SK-N-SH (cell line): ENCODE measurements at regions not wholly inside any gene's neighbourhood (a gene's known extent, or its start where the extent isn't known, plus 50 kb on each side); places are given as distances from the start of the nearest gene placed in this dataset.

ENCODE experiments used
- GABPA ChIP-seq: IDR thresholded peaks from 2 replicates; pipeline ENCODE4 v1.4.0; 2012; ENCODE audit warnings: low read depth, mild to moderate bottlenecking
- MXI1 ChIP-seq: IDR thresholded peaks from 2 replicates; pipeline ENCODE4 v1.6.1; 2012; ENCODE audit warnings: mild to moderate bottlenecking, low read depth, low read length, improper control_type of control experiment
- NRF1 ChIP-seq: IDR thresholded peaks from 2 replicates; pipeline ENCODE4 v1.6.1; 2012; ENCODE audit warnings: low read depth, mild to moderate bottlenecking, low read length
- RFX5 ChIP-seq: IDR thresholded peaks from 2 replicates; pipeline ENCODE4 v1.6.1; 2012; ENCODE audit warnings: mild to moderate bottlenecking, improper control_type of control experiment, low read length
- RXRA ChIP-seq: IDR thresholded peaks from 2 replicates; pipeline ENCODE4 v1.4.0; 2012; ENCODE audit warnings: low read depth, mild to moderate bottlenecking, borderline replicate concordance
- TAF1 ChIP-seq: IDR thresholded peaks from 2 replicates; pipeline ENCODE4 v1.6.1; 2012; ENCODE audit warnings: low read depth, mild to moderate bottlenecking, low read length, moderate library complexity, borderline replicate concordance
- TF ChIP-seq, protein P1 (sequence below): fragments of 200-600 bp; sonication (generic); IDR thresholded peaks from 2 replicates; pipeline ENCODE4 v1.6.1; 2017; ENCODE audit warnings: antibody characterized with exemption, mild to moderate bottlenecking, moderate library complexity
- TF ChIP-seq, protein P2 (sequence below): IDR thresholded peaks from 2 replicates; pipeline ENCODE4; 2012
- TF ChIP-seq, protein P3 (sequence below): IDR thresholded peaks from 2 replicates; pipeline ENCODE4 v1.6.1; 2012; ENCODE audit warnings: mild to moderate bottlenecking, low read depth, low read length, moderate library complexity
- TF ChIP-seq, protein P4 (sequence below): IDR thresholded peaks from 2 replicates; pipeline ENCODE4 v1.4.0; 2012; ENCODE audit warnings: low read depth
- TF ChIP-seq, protein P5 (sequence below): fragments of 150-350 bp; IDR thresholded peaks from 2 replicates; pipeline ENCODE4 v1.6.1; 2017; ENCODE audit warnings: antibody characterized with exemption, low read length, low read depth, borderline replicate concordance

DNA sequence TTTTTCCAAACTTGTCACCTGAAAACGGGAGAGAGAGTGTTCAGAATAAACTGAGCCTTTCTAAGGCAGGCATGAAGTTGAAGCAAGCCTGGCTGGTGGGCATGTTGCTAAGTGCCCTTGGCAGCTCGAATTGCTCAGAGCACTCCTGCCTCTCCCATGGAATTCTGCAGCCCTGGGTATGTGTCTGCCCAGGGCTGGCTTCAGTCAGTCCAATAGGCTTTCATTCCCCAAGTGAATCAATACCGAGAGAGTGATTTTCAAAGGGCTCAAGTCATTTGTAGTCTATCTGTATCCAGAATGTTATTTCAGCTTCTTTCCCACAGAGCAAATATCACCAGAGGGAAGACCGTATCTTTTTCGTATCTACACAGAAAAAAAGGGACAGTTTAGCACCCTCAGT, 415.5 kb upstream of the COBL start:
- TF ChIP-seq TAF1 (no peak), RFX5 (no peak), NRF1 (no peak), RXRA (no peak), MXI1 (no peak), GABPA (no peak)
- TF ChIP-seq, protein P1, sequence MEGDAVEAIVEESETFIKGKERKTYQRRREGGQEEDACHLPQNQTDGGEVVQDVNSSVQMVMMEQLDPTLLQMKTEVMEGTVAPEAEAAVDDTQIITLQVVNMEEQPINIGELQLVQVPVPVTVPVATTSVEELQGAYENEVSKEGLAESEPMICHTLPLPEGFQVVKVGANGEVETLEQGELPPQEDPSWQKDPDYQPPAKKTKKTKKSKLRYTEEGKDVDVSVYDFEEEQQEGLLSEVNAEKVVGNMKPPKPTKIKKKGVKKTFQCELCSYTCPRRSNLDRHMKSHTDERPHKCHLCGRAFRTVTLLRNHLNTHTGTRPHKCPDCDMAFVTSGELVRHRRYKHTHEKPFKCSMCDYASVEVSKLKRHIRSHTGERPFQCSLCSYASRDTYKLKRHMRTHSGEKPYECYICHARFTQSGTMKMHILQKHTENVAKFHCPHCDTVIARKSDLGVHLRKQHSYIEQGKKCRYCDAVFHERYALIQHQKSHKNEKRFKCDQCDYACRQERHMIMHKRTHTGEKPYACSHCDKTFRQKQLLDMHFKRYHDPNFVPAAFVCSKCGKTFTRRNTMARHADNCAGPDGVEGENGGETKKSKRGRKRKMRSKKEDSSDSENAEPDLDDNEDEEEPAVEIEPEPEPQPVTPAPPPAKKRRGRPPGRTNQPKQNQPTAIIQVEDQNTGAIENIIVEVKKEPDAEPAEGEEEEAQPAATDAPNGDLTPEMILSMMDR = no peak
- TF ChIP-seq, protein P2, sequence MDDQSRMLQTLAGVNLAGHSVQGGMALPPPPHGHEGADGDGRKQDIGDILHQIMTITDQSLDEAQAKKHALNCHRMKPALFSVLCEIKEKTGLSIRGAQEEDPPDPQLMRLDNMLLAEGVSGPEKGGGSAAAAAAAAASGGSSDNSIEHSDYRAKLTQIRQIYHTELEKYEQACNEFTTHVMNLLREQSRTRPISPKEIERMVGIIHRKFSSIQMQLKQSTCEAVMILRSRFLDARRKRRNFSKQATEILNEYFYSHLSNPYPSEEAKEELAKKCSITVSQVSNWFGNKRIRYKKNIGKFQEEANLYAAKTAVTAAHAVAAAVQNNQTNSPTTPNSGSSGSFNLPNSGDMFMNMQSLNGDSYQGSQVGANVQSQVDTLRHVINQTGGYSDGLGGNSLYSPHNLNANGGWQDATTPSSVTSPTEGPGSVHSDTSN = no peak
- TF ChIP-seq, protein P3, sequence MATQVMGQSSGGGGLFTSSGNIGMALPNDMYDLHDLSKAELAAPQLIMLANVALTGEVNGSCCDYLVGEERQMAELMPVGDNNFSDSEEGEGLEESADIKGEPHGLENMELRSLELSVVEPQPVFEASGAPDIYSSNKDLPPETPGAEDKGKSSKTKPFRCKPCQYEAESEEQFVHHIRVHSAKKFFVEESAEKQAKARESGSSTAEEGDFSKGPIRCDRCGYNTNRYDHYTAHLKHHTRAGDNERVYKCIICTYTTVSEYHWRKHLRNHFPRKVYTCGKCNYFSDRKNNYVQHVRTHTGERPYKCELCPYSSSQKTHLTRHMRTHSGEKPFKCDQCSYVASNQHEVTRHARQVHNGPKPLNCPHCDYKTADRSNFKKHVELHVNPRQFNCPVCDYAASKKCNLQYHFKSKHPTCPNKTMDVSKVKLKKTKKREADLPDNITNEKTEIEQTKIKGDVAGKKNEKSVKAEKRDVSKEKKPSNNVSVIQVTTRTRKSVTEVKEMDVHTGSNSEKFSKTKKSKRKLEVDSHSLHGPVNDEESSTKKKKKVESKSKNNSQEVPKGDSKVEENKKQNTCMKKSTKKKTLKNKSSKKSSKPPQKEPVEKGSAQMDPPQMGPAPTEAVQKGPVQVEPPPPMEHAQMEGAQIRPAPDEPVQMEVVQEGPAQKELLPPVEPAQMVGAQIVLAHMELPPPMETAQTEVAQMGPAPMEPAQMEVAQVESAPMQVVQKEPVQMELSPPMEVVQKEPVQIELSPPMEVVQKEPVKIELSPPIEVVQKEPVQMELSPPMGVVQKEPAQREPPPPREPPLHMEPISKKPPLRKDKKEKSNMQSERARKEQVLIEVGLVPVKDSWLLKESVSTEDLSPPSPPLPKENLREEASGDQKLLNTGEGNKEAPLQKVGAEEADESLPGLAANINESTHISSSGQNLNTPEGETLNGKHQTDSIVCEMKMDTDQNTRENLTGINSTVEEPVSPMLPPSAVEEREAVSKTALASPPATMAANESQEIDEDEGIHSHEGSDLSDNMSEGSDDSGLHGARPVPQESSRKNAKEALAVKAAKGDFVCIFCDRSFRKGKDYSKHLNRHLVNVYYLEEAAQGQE = no peak
- TF ChIP-seq, protein P4, sequence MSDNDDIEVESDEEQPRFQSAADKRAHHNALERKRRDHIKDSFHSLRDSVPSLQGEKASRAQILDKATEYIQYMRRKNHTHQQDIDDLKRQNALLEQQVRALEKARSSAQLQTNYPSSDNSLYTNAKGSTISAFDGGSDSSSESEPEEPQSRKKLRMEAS = no peak
- TF ChIP-seq, protein P5, sequence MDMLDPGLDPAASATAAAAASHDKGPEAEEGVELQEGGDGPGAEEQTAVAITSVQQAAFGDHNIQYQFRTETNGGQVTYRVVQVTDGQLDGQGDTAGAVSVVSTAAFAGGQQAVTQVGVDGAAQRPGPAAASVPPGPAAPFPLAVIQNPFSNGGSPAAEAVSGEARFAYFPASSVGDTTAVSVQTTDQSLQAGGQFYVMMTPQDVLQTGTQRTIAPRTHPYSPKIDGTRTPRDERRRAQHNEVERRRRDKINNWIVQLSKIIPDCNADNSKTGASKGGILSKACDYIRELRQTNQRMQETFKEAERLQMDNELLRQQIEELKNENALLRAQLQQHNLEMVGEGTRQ = no peak
